Hematopoietic multipotent progenitor cell treated with erythropoietin and hydrocortisone succinate and interleukin-3 and kit ligand, for 6 days (in vitro differentiated cells): ENCODE measurements at regions not wholly inside any gene's neighbourhood (a gene's known extent, or its start where the extent isn't known, plus 50 kb on each side); places are given as distances from the start of the nearest gene placed in this dataset.
"Not testable (repeated sequence)": the region's sequence is repeated elsewhere in the genome, so short reads cannot be mapped to it uniquely, and the experiment has no call there.

Source experiments
- DNase-seq: peaks from one replicate; pipeline ENCODE4 v3.0.0-alpha.2; 2015

- DNase-seq: no peak
Observed at GRCh38 chr12:67760586-67761275, 112.2 kb downstream of the DYRK2 start.

DNA sequence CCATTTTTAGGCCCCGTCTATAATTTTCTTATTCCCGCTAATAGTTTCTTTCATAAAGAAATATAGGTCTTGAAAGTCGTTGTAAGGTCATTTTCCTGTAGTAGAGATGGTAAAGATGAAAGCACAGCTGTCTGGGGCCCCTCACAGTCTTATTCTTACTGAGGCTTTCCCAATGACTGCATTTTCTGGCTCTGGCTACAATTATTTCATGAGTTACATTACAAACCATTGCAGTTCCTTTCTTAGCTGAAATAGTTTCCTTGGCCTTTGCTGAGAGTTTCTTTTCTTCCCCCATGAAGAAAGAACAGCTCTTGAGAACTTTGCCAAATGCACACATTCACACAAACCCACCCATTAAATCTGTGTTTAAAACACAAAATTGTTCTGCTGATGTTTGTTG, 113.0 kb downstream of the DYRK2 start:
- DNase-seq: no peak

DNA sequence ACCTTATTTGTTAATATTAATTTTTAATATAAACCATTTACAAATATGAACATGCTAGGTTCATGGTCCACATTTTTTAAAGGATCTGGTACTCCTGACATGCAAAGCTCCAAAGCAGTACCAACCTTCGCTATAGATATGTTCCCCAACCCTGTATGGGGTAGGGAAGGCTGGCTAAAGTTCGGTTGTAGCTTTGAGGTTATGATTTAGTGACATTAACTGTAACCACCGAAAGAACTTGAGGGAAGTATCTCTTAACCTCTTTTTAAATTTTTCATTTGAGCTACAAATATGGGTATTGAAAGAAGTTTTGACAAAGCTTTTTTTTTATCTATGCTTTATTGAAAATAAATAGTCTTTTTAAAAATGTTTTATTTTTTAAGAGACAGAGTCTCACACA, 115.5 kb downstream of the DYRK2 start:
- no peak for DNase-seq

DNA sequence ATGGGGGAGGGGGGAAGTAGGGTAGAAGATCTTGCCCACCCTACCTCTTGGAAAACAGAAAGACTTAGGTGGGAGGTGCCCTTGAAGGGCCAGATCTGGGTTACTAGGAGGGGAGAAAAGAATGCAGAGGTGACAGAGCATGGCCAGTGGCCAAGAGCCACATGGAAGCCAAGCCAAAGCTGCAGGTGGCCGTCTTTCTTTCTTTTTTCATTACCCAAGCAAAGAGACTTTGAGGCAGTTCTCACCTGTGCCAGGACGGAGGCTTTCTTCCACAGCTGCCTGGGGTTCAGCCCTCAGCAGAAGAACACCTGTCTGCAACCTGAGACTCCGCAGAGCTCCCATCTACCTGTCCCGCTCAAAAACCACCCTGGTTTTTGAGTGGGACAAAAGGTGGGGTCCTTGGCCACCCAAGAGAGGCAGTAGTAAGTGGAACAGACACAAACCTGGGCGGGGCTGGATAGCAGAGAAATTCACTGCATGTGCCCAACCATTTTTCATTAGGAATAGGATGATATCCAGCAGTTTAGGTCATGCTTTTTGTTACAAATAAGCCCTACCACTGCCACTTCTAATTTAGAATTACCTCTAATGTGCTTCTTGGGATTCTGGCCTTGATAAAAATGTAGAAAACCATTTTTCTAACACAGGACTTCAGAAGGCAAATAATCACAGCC, 116.5 kb downstream of the DYRK2 start:
- DNase-seq: no peak

DNA sequence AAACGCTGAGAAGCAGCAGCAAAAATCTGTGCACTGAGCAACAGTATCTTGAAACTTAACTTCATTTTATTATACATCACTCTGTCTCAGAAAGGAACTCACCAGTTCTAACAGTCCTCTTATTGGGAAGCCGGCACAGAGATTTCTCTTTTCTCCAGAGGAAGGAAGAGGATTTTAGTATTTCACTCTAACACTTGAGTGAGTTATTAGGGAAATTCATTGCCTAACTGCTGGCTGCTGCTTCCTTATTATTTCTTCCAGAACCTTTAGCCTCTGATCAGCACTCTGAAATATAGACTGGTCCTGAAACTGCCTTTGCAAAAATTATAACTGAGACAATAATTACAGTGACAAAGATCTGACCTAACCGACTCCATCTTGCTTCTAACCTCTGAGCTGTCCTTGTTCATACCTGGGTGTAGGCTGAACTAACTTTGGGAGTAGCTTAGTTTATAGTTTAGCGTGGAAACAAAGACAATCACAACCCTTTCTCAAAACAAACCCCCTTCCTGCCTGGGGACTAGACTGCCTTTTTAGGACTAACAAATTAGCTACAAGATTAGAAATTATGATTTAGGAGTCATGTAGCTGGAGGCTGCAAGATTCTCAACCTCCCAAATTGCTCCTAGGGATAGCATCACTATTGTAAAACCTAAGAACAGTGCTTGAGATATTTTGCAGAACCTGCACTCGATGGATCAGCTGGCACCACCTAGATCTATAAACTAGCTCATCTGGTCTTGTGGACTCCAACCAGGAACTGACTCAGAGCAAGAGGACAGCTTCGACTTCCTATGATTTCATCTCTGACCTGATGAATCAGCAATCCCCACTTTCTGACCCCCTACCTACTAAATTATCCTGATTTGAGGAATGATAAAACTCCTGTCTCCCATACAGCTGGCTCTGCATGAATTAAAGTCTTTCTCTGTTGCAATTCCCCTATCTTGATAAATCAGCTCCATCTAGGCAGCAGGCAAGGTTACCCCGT, 117.5 kb downstream of the DYRK2 start:
- DNase-seq: no peak

GRCh38 chr12:67772267-67773169, 124.0 kb downstream of the DYRK2 start:
- DNase-seq: no peak

GRCh38 chr12:67773896-67774295, 125.4 kb downstream of the DYRK2 start:
- no peak for DNase-seq

- DNase-seq: no peak
Observed at GRCh38 chr12:67774983-67775587, 126.5 kb downstream of the DYRK2 start.

- no peak for DNase-seq
Observed at GRCh38 chr12:67780580-67781084, 132.1 kb downstream of the DYRK2 start.

DNA sequence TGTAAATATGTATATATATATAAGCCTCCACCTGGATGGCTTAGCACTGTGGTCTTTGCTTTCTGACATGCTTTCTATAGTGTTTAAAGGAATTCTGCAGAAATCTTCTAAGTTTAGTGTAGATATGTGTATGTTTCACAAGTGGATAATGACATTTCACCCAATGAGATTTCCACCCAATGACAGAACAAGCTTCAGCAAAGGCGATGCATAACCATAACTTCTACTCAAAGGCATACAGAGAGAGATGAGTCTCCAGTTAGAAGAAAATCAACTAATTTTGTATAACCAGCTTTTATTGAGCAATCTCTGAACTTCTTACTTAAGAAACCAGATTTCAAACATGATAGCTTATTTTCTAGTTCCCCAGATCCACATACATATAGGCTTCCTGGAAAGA, 134.0 kb downstream of the DYRK2 start:
- DNase-seq: no peak

DNA sequence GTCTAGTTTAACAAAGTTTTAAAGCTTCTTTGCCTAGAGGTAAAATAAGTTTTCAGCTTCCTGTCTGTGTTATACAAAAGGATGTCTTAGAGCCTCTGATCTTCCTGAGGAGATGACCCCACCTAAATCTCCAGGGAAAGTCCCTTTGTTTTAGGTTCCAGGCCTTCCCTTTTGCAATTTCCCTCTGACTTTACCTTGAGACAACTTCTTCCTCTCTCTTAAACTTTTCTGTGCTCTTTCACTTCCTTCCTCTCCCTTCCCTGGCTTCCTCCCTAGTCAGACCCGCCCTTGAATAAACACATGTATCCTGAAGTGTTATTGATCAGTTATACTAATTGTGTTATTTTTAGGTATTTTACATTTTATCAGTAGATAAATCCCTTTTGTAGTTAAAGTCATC, 134.8 kb downstream of the DYRK2 start:
- no peak for DNase-seq

- no peak for DNase-seq
Observed at GRCh38 chr12:67784831-67785230, 136.3 kb downstream of the DYRK2 start.

GRCh38 chr12:67786086-67786485, 137.5 kb downstream of the DYRK2 start:
- no peak for DNase-seq

GRCh38 chr12:67788118-67788517, 139.6 kb downstream of the DYRK2 start:
- no peak for DNase-seq

- no peak for DNase-seq
Observed at GRCh38 chr12:67789266-67789665, 140.7 kb downstream of the DYRK2 start.

DNA sequence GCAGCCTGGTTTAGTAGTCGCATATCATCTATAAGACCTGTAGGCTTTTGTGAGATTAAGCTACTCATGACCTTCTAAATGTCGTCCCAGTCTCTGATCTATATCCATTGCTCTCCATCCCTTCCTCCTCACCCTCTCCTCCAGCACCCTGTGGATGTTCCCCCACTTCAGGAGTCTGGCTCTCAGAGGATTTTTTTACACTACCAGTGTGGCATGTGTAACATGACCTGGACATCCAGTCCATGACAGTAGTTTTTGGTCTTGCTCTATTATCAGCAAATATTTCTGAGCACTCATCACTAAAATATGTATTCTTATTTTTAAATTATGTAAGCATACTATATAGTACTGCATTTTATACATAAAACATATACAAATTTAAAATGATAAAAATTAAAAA, 142.1 kb downstream of the DYRK2 start:
- DNase-seq: no peak

GRCh38 chr12:67791362-67791761, 142.8 kb downstream of the DYRK2 start:
- not testable (repeated sequence) for DNase-seq

GRCh38 chr12:67792185-67792584, 143.6 kb downstream of the DYRK2 start:
- DNase-seq: no peak

DNA sequence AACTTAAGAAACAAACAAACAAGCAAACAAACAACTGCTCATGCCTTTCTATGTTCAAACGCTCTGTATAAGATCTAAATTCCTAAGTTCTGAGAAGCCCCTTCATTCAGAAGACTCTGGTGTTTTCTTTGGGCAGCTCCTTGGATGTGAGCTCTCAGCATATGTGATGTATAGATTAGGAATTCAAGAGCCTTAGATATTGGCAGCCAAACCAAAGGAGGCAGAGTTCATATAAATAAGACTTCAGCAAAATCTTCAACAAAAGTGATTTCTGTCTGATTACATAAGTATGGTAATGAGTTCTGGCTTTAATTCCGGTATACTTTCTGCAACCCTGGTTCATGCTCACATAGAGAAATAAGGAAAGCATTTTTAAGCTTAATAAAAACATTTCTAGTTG, 145.6 kb downstream of the DYRK2 start:
- DNase-seq: no peak

DNA sequence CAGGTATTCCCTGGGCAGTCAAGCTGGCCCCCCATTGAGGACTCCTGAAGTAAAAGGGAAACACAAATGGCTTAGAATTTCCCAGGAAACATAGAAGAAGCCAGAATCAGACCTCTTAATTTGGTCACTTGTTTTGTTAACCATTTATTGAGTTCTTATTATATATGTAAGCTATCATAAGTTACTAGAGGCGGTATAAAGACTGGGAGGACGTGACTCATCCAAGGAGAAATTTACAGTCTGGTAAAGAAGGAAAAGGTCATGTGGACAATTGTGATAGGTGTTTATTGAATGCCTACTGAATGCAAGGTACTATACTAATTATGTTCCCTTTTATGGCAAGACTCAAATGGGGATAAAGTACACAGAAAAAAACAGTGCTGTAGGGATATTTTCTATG, 146.7 kb downstream of the DYRK2 start:
- no peak for DNase-seq

GRCh38 chr12:67797185-67797741, 148.7 kb downstream of the DYRK2 start:
- DNase-seq: no peak

- DNase-seq: no peak
Observed at GRCh38 chr12:67797753-67798152, 149.2 kb downstream of the DYRK2 start.
